ENCODE measurements at regions not wholly inside any gene's neighbourhood (a gene's known extent, or its start where the extent isn't known, plus 50 kb on each side); places are given as distances from the start of the nearest gene placed in this dataset.

- TF ChIP-seq EZH2phosphoT487 (IDR thresholded peaks at IDR 0.05; ENCODE audit: borderline replicate concordance, low read length) (no peak), EZH2 (IDR thresholded peaks at IDR 0.05; ENCODE audit: low read length, unreplicated experiment) (no peak), CTCF (conservative IDR thresholded peaks at IDR 0.05; ENCODE audit: low read depth, low read length) (no peak)
- H3K9ac ChIP-seq (ENCODE audit: low read length), result no peak overlapping the region
- no peaks in the 10 kb centered on the region for H4K20me1 ChIP-seq (ENCODE audit: low read length)
- no peaks in the 10 kb centered on the region for H3K4me1 ChIP-seq (ENCODE audit: insufficient read depth, low read length)
- H3K4me3 ChIP-seq (ENCODE audit: low read length), result no peak overlapping the region
- no peaks in the 10 kb centered on the region for H3F3A ChIP-seq (ENCODE audit: low read length, unreplicated experiment)
- H3K27ac ChIP-seq (ENCODE audit: low read length), result no peak overlapping the region
- no peaks in the 10 kb centered on the region for H3K79me2 ChIP-seq (ENCODE audit: low read length)
- no peak for DNase-seq
- no peak for ATAC-seq
- H3K27me3 ChIP-seq (ENCODE audit: low read length), result peaks cover 19% of the 10 kb centered on the region
- H3K36me3 ChIP-seq (ENCODE audit: low read depth, low read length), result no peaks in the 10 kb centered on the region
- no TSS peak for BruUV-seq (replicated peaks)
- no peak overlapping the region for H3K4me2 ChIP-seq (ENCODE audit: low read length)
- ChIA-PET CTCF (no interaction called here), POLR2A (ENCODE audit: unreplicated experiment) (no interaction called here)
- intact Hi-C loops (cut with micrococcal nuclease), result no loop called here
- H3K9me2 ChIP-seq (replicated peaks; ENCODE audit: low read length), result no peaks in the 10 kb centered on the region
- H2AFZ ChIP-seq (ENCODE audit: low read length), result no peak overlapping the region
- peaks cover 11% of the 10 kb centered on the region; the same call in 1 of the 2 replicates for H3K9me3 ChIP-seq (ENCODE audit: low read length)
Observed at GRCh38 chr15:25587616-25588340, 149.0 kb upstream of the UBE3A start.

GRCh38 chr15:25582886-25583285 is 144.1 kb upstream of the UBE3A start:
- no TSS peak for BruUV-seq (replicated peaks)
- Histone ChIP-seq H3K36me3 (ENCODE audit: low read depth, low read length) (no peaks in the 10 kb centered on the region), H3K4me3 (ENCODE audit: low read length) (no peak overlapping the region)

More at GRCh38 chr15:25582886-25583285, 144.1 kb upstream of the UBE3A start:
- Histone ChIP-seq H3F3A (ENCODE audit: low read length, unreplicated experiment) (no peaks in the 10 kb centered on the region), H3K9me3 (ENCODE audit: low read length) (peaks cover 11% of the 10 kb centered on the region; the same call in 1 of the 2 replicates), H2AFZ (ENCODE audit: low read length) (no peak overlapping the region), H3K27me3 (ENCODE audit: low read length) (peaks cover 22% of the 10 kb centered on the region), H3K4me2 (ENCODE audit: low read length) (no peak overlapping the region), H3K27ac (ENCODE audit: low read length) (no peak overlapping the region), H3K9me2 (replicated peaks; ENCODE audit: low read length) (no peaks in the 10 kb centered on the region), H3K79me2 (ENCODE audit: low read length) (no peaks in the 10 kb centered on the region), H3K4me1 (ENCODE audit: insufficient read depth, low read length) (no peaks in the 10 kb centered on the region), H3K9ac (ENCODE audit: low read length) (no peak overlapping the region), H4K20me1 (ENCODE audit: low read length) (no peaks in the 10 kb centered on the region)
- ATAC-seq, result no peak
- intact Hi-C loops (cut with micrococcal nuclease), result no loop called here
- TF ChIP-seq CTCF (conservative IDR thresholded peaks at IDR 0.05; ENCODE audit: low read depth, low read length), result no peak
- TF ChIP-seq EZH2phosphoT487 (IDR thresholded peaks at IDR 0.05; ENCODE audit: borderline replicate concordance, low read length), result no peak
- TF ChIP-seq EZH2 (IDR thresholded peaks at IDR 0.05; ENCODE audit: low read length, unreplicated experiment), result no peak
- CTCF ChIA-PET, result no interaction called here
- POLR2A ChIA-PET (ENCODE audit: unreplicated experiment), result no interaction called here
- no peak for DNase-seq

Data from PC-3 (cell line).